IMR-90 (cell line): ENCODE measurements at regions not wholly inside any gene's neighbourhood (a gene's known extent, or its start where the extent isn't known, plus 50 kb on each side); places are given as distances from the start of the nearest gene placed in this dataset.

Experiments used
- ATAC-seq: fragments of 200-7000 bp; cut with Tn5 transposase; 2 replicates; pipeline ENCODE4 v1.9.1; 2020; ENCODE audit warnings: low read depth, mild to moderate bottlenecking, moderate library complexity
- BruUV-seq: library from RNA; stranded (reverse); fragments of 400-500 nt; replicated peaks from 2 replicates; lab custom pipeline; 2021; lab: Mats Ljungman, UMichigan
- CTCF ChIA-PET: fragments of 300-600 bp; formaldehyde crosslinking; extraction: SDS; loops from one replicate; lab custom pipeline; 2021; ENCODE audit warnings: antibody characterized with exemption; lab: Yijun Ruan, JAX
- POLR2A ChIA-PET: fragments of 300-600 bp; sonication (Branson Sonifier 250); formaldehyde crosslinking; loops from one replicate; lab custom pipeline; 2022; ENCODE audit warnings: antibody characterized with exemption; ENCODE audit not compliant: unreplicated experiment; lab: Charles Lee
- DNase-seq: peaks from one replicate; pipeline ENCODE4 v3.0.0; 2013
- H2AFZ ChIP-seq: replicated peaks from 2 replicates; pipeline ENCODE3; 2013; ENCODE audit warnings: low read length, mild to moderate bottlenecking; ENCODE audit not compliant: poor library complexity
- H2AK5ac ChIP-seq: 2 replicates; pipeline ENCODE4 v1.6.1; 2013; ENCODE audit warnings: low read depth, low read length, inconsistent platforms
- H2AK9ac ChIP-seq: replicated peaks from 2 replicates; pipeline ENCODE3; 2013; ENCODE audit warnings: mild to moderate bottlenecking, low read depth, low read length, moderate library complexity; ENCODE audit not compliant: poor library complexity
- H2BK120ac ChIP-seq: 2 replicates; pipeline ENCODE4 v1.6.1; 2013; ENCODE audit warnings: low read depth, low read length, inconsistent platforms
- H2BK15ac ChIP-seq: 3 replicates; pipeline ENCODE4 v1.6.1; 2013; ENCODE audit warnings: low read depth, low read length, inconsistent platforms
- H2BK20ac ChIP-seq: 2 replicates; pipeline ENCODE4 v1.6.1; 2013; ENCODE audit warnings: low read depth, mild to moderate bottlenecking, inconsistent platforms, low read length, moderate library complexity
- H2BK5ac ChIP-seq: 2 replicates; pipeline ENCODE4 v1.6.1; 2013; ENCODE audit warnings: mild to moderate bottlenecking, low read depth, low read length, inconsistent platforms; ENCODE audit not compliant: poor library complexity, severe bottlenecking
- H3K14ac ChIP-seq: replicated peaks from 2 replicates; pipeline ENCODE4 v1.6.1; 2013; ENCODE audit warnings: low read depth, low read length, inconsistent platforms
- H3K18ac ChIP-seq: 2 replicates; pipeline ENCODE4 v1.6.1; 2013; ENCODE audit warnings: low read depth, low read length, control low read depth
- H3K23ac ChIP-seq: 2 replicates; pipeline ENCODE4 v1.6.1; 2013; ENCODE audit warnings: low read depth, low read length, inconsistent platforms
- H3K27ac ChIP-seq: 2 replicates; pipeline ENCODE4 v1.5.1; 2013; ENCODE audit warnings: mild to moderate bottlenecking, control low read depth, low read length; ENCODE audit not compliant: insufficient read depth
- H3K27me3 ChIP-seq: 2 replicates; pipeline ENCODE4 v1.6.1; 2013; ENCODE audit warnings: low read length; ENCODE audit not compliant: control insufficient read depth, insufficient read depth
- H3K36me3 ChIP-seq: 2 replicates; pipeline ENCODE4 v1.6.1; 2013; ENCODE audit warnings: low read length, mixed read lengths; ENCODE audit not compliant: control insufficient read depth, insufficient read depth
- H3K4ac ChIP-seq: 2 replicates; pipeline ENCODE4 v1.6.1; 2013; ENCODE audit warnings: low read depth, low read length, inconsistent platforms
- H3K4me1 ChIP-seq: 2 replicates; pipeline ENCODE4 v1.6.1; 2013; ENCODE audit warnings: low read length, mixed read lengths; ENCODE audit not compliant: control insufficient read depth, insufficient read depth
- H3K4me2 ChIP-seq: 2 replicates; pipeline ENCODE4 v1.6.1; 2013; ENCODE audit warnings: low read depth, mild to moderate bottlenecking, control low read depth, low read length, moderate library complexity
- H3K4me3 ChIP-seq: 2 replicates; pipeline ENCODE4 v1.5.1; 2013; ENCODE audit warnings: low read depth, mild to moderate bottlenecking, control low read depth, low read length, moderate library complexity; ENCODE audit not compliant: insufficient read depth
- H3K56ac ChIP-seq: 2 replicates; pipeline ENCODE4 v1.6.1; 2013; ENCODE audit warnings: low read length, inconsistent platforms; ENCODE audit not compliant: insufficient read depth; ENCODE audit errors: extremely low read depth
- H3K79me1 ChIP-seq, 2 experiments: 2 replicates each; pipeline ENCODE4 v1.6.1; 2013; ENCODE audit warnings: low read length in 2 of 2, inconsistent platforms in 1 of 2, low read depth in 1 of 2
- H3K9ac ChIP-seq: 2 replicates; pipeline ENCODE4 v1.6.1; 2013; ENCODE audit warnings: low read depth, low read length, control low read depth
- H3K9me1 ChIP-seq: 2 replicates; pipeline ENCODE4 v1.6.1; 2013; ENCODE audit warnings: low read length, inconsistent platforms; ENCODE audit not compliant: insufficient read depth
- H3K9me3 ChIP-seq: 2 replicates; pipeline ENCODE4 v1.6.1; 2013; ENCODE audit warnings: low read length; ENCODE audit not compliant: control insufficient read depth, insufficient read depth
- H4K20me1 ChIP-seq: 2 replicates; pipeline ENCODE4 v1.6.1; 2013; ENCODE audit warnings: low read length, inconsistent platforms; ENCODE audit not compliant: insufficient read depth
- H4K5ac ChIP-seq: 2 replicates; pipeline ENCODE4 v1.6.1; 2013; ENCODE audit warnings: mild to moderate bottlenecking, low read depth, low read length, control low read depth
- H4K8ac ChIP-seq, 2 experiments: 2 replicates each; pipeline ENCODE4 v1.6.1; 2013; ENCODE audit warnings: low read depth in 2 of 2, low read length in 2 of 2, control low read depth in 1 of 2, inconsistent platforms in 1 of 2
- H4K91ac ChIP-seq: 2 replicates; pipeline ENCODE4 v1.6.1; 2013; ENCODE audit warnings: low read depth, low read length, inconsistent platforms; ENCODE audit not compliant: insufficient read depth
- CEBPB ChIP-seq: IDR thresholded peaks from 2 replicates; pipeline ENCODE4 v1.6.1; 2012; ENCODE audit warnings: low read depth, low read length, improper control_type of control experiment
- FOS ChIP-seq: fragments of 150-350 bp; IDR thresholded peaks from 2 replicates; pipeline ENCODE4 v1.6.1; 2016; ENCODE audit warnings: low read depth, low read length
- MAFK ChIP-seq: IDR thresholded peaks from 2 replicates; pipeline ENCODE4 v1.6.1; 2012; ENCODE audit warnings: low read depth, low read length, improper control_type of control experiment
- MAZ ChIP-seq: IDR thresholded peaks from 2 replicates; pipeline ENCODE4 v1.6.1; 2012; ENCODE audit warnings: low read depth, mild to moderate bottlenecking, low read length, improper control_type of control experiment, moderate library complexity, borderline replicate concordance
- MXI1 ChIP-seq: IDR thresholded peaks from 2 replicates; pipeline ENCODE4 v1.6.1; 2012; ENCODE audit warnings: low read depth, mild to moderate bottlenecking, low read length, moderate library complexity, borderline replicate concordance
- NFE2L2 ChIP-seq: fragments of 150-350 bp; IDR thresholded peaks from 2 replicates; pipeline ENCODE4 v1.6.1; 2016; ENCODE audit warnings: low read depth, mild to moderate bottlenecking, low read length
- POLR2A ChIP-seq: IDR thresholded peaks from 2 replicates; pipeline ENCODE4 v1.6.1; 2012; ENCODE audit warnings: mild to moderate bottlenecking, low read depth, low read length
- RAD21 ChIP-seq: IDR thresholded peaks from 2 replicates; pipeline ENCODE4 v1.6.1; 2012; ENCODE audit warnings: low read length, improper control_type of control experiment
- RCOR1 ChIP-seq: IDR thresholded peaks from 2 replicates; pipeline ENCODE4 v1.6.1; 2012; ENCODE audit warnings: mild to moderate bottlenecking, low read length, improper control_type of control experiment; ENCODE audit not compliant: insufficient replicate concordance
- SMC3 ChIP-seq: fragments of 150-350 bp; IDR thresholded peaks from 2 replicates; pipeline ENCODE4 v1.6.1; 2016; ENCODE audit warnings: low read depth, mild to moderate bottlenecking, antibody characterized with exemption, low read length, moderate library complexity
- WGBS, 2 experiments: methylation state at CpG; one replicate each; pipeline versions ENCODE4 v1.1.5 to v1.1.7; 2013; ENCODE audit warnings: missing lambda C conversion rate in 2 of 2; ENCODE audit not compliant: insufficient read length in 1 of 2; ENCODE audit errors: extremely low coverage in 2 of 2; 5-methylcytosine and 5-hydroxymethylcytosine counted together
- dilution Hi-C: fragments of 300-500 bp; cut with HindIII; formaldehyde crosslinking; loops from one replicate; pipeline ENCODE4 v1.14.3; 2018; ENCODE audit warnings: low sequenced_read_pairs; ENCODE audit not compliant: unreplicated experiment
- in situ Hi-C: fragments of 300-500 bp; cut with MboI; formaldehyde crosslinking; loops from 3 replicates; pipeline ENCODE4 v1.14.3; 2019; ENCODE audit warnings: low sequenced_read_pairs, inconsistent platforms, mixed read lengths
- intact Hi-C: fragments of 100-400 bp; cut with micrococcal nuclease; formaldehyde crosslinking; loops from 2 replicates; pipeline ENCODE4 v1.10.0; 2022
- TF ChIP-seq, protein P1 (sequence below): conservative IDR thresholded peaks from 2 replicates; pipeline ENCODE4 v1.5.1; 2012; ENCODE audit warnings: mild to moderate bottlenecking, low read depth, low read length, improper control_type of control experiment
- TF ChIP-seq, protein P2 (sequence below): fragments of 150-350 bp; IDR thresholded peaks from 2 replicates; pipeline ENCODE4 v1.6.1; 2016; ENCODE audit warnings: low read depth, mild to moderate bottlenecking, low read length, moderate library complexity, borderline replicate concordance

DNA sequence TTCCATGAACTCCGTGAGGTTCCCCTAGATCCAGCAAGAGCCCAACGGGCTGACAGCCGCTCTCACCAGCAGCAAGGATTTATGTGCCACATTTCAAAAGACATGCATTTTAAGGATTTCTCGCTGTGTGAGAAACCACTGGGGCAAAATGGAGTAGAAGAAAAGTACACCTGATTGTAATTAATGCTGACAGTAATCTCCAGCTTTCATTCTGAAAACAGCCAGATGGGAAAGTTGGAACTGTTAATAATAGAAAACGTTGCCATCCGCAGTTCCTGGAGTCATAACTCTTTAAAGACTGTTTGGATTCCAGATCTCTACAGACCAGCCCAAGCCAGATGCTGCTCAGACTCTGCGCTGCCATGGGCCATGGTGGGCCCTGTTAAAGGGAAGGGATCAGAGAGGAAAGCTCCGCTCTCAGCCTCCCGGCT lies 216.9 kb upstream of the GLI3 start:
- Histone ChIP-seq H2BK120ac (no peak overlapping the region), H3K79me1 (no peaks in the 10 kb centered on the region), H3K27ac (no peak overlapping the region), H3K18ac (no peak overlapping the region), H3K4me1 (no peaks in the 10 kb centered on the region), H3K9ac (no peak overlapping the region), H3K23ac (no peak overlapping the region), H2BK20ac (no peak overlapping the region), H4K8ac (no peak overlapping the region), H3K4me3 (no peak overlapping the region), H3K27me3 (peaks cover 1% of the 10 kb centered on the region; the same call in 1 of the 2 replicates), H3K14ac (no peak overlapping the region), H2AK9ac (no peak overlapping the region), H3K36me3 (no peaks in the 10 kb centered on the region), H2AK5ac (no peak overlapping the region), H3K56ac (no peak overlapping the region), H2BK15ac (no peak overlapping the region), H3K4me2 (no peak overlapping the region), H3K4ac (no peak overlapping the region), H2AFZ (no peak overlapping the region), H3K9me1 (no peaks in the 10 kb centered on the region), H4K5ac (no peak overlapping the region), H3K9me3 (no peaks in the 10 kb centered on the region), H4K20me1 (no peaks in the 10 kb centered on the region), H2BK5ac (no peak overlapping the region), H4K91ac (no peak overlapping the region)
- ChIA-PET CTCF (no interaction called here), POLR2A (no interaction called here)
- TF ChIP-seq MAFK (no peak), MAZ (no peak), CEBPB (no peak), MXI1 (no peak), NFE2L2 (no peak), SMC3 (no peak), RCOR1 (no peak), RAD21 (no peak), POLR2A (no peak), FOS (no peak)
- TF ChIP-seq, protein P1, sequence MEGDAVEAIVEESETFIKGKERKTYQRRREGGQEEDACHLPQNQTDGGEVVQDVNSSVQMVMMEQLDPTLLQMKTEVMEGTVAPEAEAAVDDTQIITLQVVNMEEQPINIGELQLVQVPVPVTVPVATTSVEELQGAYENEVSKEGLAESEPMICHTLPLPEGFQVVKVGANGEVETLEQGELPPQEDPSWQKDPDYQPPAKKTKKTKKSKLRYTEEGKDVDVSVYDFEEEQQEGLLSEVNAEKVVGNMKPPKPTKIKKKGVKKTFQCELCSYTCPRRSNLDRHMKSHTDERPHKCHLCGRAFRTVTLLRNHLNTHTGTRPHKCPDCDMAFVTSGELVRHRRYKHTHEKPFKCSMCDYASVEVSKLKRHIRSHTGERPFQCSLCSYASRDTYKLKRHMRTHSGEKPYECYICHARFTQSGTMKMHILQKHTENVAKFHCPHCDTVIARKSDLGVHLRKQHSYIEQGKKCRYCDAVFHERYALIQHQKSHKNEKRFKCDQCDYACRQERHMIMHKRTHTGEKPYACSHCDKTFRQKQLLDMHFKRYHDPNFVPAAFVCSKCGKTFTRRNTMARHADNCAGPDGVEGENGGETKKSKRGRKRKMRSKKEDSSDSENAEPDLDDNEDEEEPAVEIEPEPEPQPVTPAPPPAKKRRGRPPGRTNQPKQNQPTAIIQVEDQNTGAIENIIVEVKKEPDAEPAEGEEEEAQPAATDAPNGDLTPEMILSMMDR: no peak
- TF ChIP-seq, protein P2, sequence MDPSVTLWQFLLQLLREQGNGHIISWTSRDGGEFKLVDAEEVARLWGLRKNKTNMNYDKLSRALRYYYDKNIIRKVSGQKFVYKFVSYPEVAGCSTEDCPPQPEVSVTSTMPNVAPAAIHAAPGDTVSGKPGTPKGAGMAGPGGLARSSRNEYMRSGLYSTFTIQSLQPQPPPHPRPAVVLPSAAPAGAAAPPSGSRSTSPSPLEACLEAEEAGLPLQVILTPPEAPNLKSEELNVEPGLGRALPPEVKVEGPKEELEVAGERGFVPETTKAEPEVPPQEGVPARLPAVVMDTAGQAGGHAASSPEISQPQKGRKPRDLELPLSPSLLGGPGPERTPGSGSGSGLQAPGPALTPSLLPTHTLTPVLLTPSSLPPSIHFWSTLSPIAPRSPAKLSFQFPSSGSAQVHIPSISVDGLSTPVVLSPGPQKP: no peak
- WGBS, 2 experiments: 76% methylated on average over 4 of the region's 9 CpGs; no CpG with 5 or more reads in 1 of the 2 experiments
- intact Hi-C loops: no loop called here
- in situ Hi-C loops: no loop called here
- BruUV-seq: no TSS peak
- ATAC-seq (no peak), DNase-seq (no peak)
- dilution Hi-C loops: no loop called here
